ENCODE measurements at regions not wholly inside any gene's neighbourhood (a gene's known extent, or its start where the extent isn't known, plus 50 kb on each side); places are given as distances from the start of the nearest gene placed in this dataset.

DNA sequence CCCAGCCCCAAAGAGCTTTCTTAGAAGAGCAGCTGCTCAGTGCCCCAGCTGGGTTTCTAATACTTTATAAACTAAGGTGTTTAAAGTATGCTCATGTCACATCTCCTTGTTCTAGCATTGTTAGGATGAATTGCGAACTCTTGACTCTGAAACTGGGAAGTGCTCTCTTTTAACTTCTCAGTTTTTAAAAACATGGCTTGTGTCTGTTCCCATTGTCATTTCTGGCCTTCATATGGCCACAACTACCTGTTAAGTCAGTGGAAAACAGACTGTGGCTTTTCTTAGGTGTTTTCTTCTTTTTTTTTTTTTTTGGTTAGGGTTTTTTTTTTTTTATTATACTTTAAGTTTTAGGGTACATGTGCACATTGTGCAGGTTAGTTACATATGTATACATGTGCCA lies 164.7 kb downstream of the KCNRG start:
- TF ChIP-seq, protein P1, sequence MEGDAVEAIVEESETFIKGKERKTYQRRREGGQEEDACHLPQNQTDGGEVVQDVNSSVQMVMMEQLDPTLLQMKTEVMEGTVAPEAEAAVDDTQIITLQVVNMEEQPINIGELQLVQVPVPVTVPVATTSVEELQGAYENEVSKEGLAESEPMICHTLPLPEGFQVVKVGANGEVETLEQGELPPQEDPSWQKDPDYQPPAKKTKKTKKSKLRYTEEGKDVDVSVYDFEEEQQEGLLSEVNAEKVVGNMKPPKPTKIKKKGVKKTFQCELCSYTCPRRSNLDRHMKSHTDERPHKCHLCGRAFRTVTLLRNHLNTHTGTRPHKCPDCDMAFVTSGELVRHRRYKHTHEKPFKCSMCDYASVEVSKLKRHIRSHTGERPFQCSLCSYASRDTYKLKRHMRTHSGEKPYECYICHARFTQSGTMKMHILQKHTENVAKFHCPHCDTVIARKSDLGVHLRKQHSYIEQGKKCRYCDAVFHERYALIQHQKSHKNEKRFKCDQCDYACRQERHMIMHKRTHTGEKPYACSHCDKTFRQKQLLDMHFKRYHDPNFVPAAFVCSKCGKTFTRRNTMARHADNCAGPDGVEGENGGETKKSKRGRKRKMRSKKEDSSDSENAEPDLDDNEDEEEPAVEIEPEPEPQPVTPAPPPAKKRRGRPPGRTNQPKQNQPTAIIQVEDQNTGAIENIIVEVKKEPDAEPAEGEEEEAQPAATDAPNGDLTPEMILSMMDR (IDR thresholded peaks at IDR 0.05) = no peak
- no peak for TF ChIP-seq POLR2A (IDR thresholded peaks at IDR 0.05)

Measured in body of pancreas (tissue), 4 donors.